ENCODE measurements at regions not wholly inside any gene's neighbourhood (a gene's known extent, or its start where the extent isn't known, plus 50 kb on each side); places are given as distances from the start of the nearest gene placed in this dataset.

DNA sequence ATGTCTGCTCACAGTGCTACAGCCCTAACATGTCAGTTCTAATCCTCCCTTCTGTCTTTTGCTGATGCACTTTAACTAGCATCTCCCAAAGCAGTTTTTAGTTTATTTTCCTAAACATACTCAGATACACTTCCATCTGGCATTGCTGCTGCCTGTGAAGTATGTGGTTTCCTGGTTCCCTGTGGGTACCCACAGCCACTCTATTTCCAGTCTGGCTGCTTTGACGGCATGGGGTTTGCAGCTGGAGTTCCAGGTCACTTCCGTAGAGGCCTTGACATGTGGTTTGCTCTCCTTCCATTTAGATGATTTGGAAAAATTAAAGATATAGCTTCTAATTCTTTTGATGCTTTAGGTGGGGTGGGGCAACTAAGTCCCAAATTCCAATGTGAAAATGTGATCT, 375.5 kb downstream of the PCDH20 start:
- no peak for TF ChIP-seq POLR2A (IDR thresholded peaks at IDR 0.05)
- TF ChIP-seq, protein P1, sequence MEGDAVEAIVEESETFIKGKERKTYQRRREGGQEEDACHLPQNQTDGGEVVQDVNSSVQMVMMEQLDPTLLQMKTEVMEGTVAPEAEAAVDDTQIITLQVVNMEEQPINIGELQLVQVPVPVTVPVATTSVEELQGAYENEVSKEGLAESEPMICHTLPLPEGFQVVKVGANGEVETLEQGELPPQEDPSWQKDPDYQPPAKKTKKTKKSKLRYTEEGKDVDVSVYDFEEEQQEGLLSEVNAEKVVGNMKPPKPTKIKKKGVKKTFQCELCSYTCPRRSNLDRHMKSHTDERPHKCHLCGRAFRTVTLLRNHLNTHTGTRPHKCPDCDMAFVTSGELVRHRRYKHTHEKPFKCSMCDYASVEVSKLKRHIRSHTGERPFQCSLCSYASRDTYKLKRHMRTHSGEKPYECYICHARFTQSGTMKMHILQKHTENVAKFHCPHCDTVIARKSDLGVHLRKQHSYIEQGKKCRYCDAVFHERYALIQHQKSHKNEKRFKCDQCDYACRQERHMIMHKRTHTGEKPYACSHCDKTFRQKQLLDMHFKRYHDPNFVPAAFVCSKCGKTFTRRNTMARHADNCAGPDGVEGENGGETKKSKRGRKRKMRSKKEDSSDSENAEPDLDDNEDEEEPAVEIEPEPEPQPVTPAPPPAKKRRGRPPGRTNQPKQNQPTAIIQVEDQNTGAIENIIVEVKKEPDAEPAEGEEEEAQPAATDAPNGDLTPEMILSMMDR (IDR thresholded peaks at IDR 0.05) = no peak
